Naive thymus-derived CD4-positive, alpha-beta T cell (primary cell): ENCODE measurements at regions not wholly inside any gene's neighbourhood (a gene's known extent, or its start where the extent isn't known, plus 50 kb on each side); places are given as distances from the start of the nearest gene placed in this dataset.

ENCODE experiments used
- ATAC-seq: fragments of 150-1000 bp; cut with Tn5 transposase; 2 replicates; pipeline ENCODE4 v1.10.0; 2021; ENCODE audit warnings: mild to moderate bottlenecking, moderate library complexity
- CTCF ChIA-PET: fragments of 350-600 bp; sonication (Branson Sonifier 250); formaldehyde crosslinking; loops from one replicate; lab custom pipeline; 2021; ENCODE audit warnings: antibody characterized with exemption; lab: Charles Lee
- POLR2A ChIA-PET: fragments of 350-600 bp; sonication (Branson Sonifier 250); formaldehyde crosslinking; loops from one replicate; lab custom pipeline; 2021; ENCODE audit warnings: antibody characterized with exemption, inconsistent platforms; lab: Charles Lee
- DNase-seq, 9 donors: peaks; one replicate each; pipeline versions ENCODE4 v3.0.0 to v3.0.0-alpha.2; 2020 to 2022; ENCODE audit warnings: mixed read lengths in 1 of 9
- H3K27ac ChIP-seq: one replicate; pipeline ENCODE4 v1.7.0; 2013; ENCODE audit warnings: mild to moderate bottlenecking, low read depth, low read length, moderate library complexity
- H3K27me3 ChIP-seq, 2 donors: one replicate each; pipeline ENCODE4 v1.7.0; 2013; ENCODE audit warnings: low read length in 2 of 2, mild to moderate bottlenecking in 2 of 2, moderate library complexity in 2 of 2; ENCODE audit not compliant: control insufficient read depth in 2 of 2, insufficient read depth in 2 of 2
- H3K36me3 ChIP-seq, 3 experiments: 1 replicate in 2 of 3; 2 replicates in 1 of 3; pipeline ENCODE4 v1.7.0; 2013; ENCODE audit warnings: low read length in 3 of 3, mild to moderate bottlenecking in 3 of 3, moderate library complexity in 1 of 3; ENCODE audit not compliant: insufficient read depth in 3 of 3, control insufficient read depth in 2 of 3
- H3K4me1 ChIP-seq, 2 donors: one replicate each; pipeline ENCODE4 v1.7.0; 2013; ENCODE audit warnings: low read length in 2 of 2, mild to moderate bottlenecking in 2 of 2, moderate library complexity in 1 of 2; ENCODE audit not compliant: control insufficient read depth in 2 of 2, insufficient read depth in 2 of 2
- H3K4me3 ChIP-seq: 2 replicates; pipeline ENCODE4 v1.7.0; 2013; ENCODE audit warnings: mild to moderate bottlenecking, low read length
- H3K9me3 ChIP-seq, 3 experiments: 1 replicate in 2 of 3; 2 replicates in 1 of 3; pipeline ENCODE4 v1.7.0; 2013; ENCODE audit warnings: low read length in 3 of 3; ENCODE audit not compliant: control insufficient read depth in 2 of 3
- H3K27ac Mint-ChIP-seq, 9 donors: one replicate each; pipeline ENCODE4 v1.8.0; 2020 to 2022; ENCODE audit warnings: mixed read lengths in 9 of 9, mild to moderate bottlenecking in 8 of 9, moderate library complexity in 5 of 9, inconsistent platforms in 2 of 9
- H3K27me3 Mint-ChIP-seq, 5 donors: one replicate each; pipeline ENCODE4 v1.8.0; 2021 to 2022; ENCODE audit warnings: mixed read lengths in 5 of 5, mild to moderate bottlenecking in 1 of 5
- H3K36me3 Mint-ChIP-seq, 5 donors: one replicate each; pipeline ENCODE4 v1.8.0; 2020 to 2022; ENCODE audit warnings: mixed read lengths in 5 of 5, mild to moderate bottlenecking in 3 of 5, inconsistent platforms in 1 of 5
- H3K4me1 Mint-ChIP-seq, 7 donors: one replicate each; pipeline ENCODE4 v1.8.0; 2020 to 2022; ENCODE audit warnings: mixed read lengths in 7 of 7, mild to moderate bottlenecking in 3 of 7, inconsistent platforms in 1 of 7
- H3K4me3 Mint-ChIP-seq, 10 donors: one replicate each; pipeline ENCODE4 v1.8.0; 2020 to 2022; ENCODE audit warnings: mild to moderate bottlenecking in 10 of 10, mixed read lengths in 10 of 10, moderate library complexity in 6 of 10, inconsistent platforms in 2 of 10
- H3K9me3 Mint-ChIP-seq, 11 donors: one replicate each; pipeline ENCODE4 v1.8.0; 2020 to 2022; ENCODE audit warnings: mixed read lengths in 11 of 11, mild to moderate bottlenecking in 4 of 11, inconsistent platforms in 1 of 11, moderate library complexity in 1 of 11
- intact Hi-C, 2 donors: fragments of 100-400 bp; cut with micrococcal nuclease; formaldehyde crosslinking; loops; one replicate each; pipeline ENCODE4 v1.15.1; 2023

DNA sequence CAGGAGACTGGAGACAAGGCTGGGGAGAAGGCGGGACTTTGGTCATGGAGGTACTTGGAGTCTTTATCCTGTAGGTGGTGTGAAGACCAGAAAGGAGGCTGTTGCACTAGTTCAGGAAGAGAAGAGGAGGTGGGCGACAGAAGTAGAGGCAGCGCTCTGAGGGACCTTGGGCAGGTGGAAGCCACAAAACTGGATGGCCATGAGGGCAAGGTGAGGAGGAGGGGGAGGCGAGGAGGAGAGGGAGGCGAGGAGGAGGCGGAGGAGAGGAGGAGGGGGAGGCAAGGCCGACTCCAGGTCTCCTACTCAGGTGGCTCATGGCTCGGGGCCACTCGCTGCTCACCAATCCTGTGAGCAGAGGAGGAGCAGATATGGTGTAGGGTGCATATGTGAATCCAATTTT is 125.6 kb downstream of the RPLP1 start:
- Histone ChIP-seq H3K4me1 (peaks cover 7 to 9% of the 10 kb centered on the region in 2 donors), H3K9me3 (no peaks in the 10 kb centered on the region), H3K27ac (no peak overlapping the region), H3K36me3 (no peaks in the 10 kb centered on the region), H3K4me3 (no peak overlapping the region), H3K27me3 (no peaks in the 10 kb centered on the region)
- DNase-seq (no peak), ATAC-seq (no peak)
- intact Hi-C loops: loop anchor here (5.0 kb wide), 2 partner anchors 101 to 134 kb away; no protein-coding TSS in a partner anchor
- CTCF ChIA-PET: no interaction called here
- Mint-ChIP-seq H3K27ac (peak overlapping the region in 2 of 9 donors; percentile 13 to 49), H3K27me3 (peaks cover 0 to 5% (median 0%) of the 10 kb centered on the region in 5 donors), H3K4me3 (no peak overlapping the region), H3K9me3 (no peaks in the 10 kb centered on the region), H3K36me3 (no peaks in the 10 kb centered on the region), H3K4me1 (peaks cover 14 to 46% (median 30%) of the 10 kb centered on the region in 7 donors)
- POLR2A ChIA-PET: no interaction called here

DNA sequence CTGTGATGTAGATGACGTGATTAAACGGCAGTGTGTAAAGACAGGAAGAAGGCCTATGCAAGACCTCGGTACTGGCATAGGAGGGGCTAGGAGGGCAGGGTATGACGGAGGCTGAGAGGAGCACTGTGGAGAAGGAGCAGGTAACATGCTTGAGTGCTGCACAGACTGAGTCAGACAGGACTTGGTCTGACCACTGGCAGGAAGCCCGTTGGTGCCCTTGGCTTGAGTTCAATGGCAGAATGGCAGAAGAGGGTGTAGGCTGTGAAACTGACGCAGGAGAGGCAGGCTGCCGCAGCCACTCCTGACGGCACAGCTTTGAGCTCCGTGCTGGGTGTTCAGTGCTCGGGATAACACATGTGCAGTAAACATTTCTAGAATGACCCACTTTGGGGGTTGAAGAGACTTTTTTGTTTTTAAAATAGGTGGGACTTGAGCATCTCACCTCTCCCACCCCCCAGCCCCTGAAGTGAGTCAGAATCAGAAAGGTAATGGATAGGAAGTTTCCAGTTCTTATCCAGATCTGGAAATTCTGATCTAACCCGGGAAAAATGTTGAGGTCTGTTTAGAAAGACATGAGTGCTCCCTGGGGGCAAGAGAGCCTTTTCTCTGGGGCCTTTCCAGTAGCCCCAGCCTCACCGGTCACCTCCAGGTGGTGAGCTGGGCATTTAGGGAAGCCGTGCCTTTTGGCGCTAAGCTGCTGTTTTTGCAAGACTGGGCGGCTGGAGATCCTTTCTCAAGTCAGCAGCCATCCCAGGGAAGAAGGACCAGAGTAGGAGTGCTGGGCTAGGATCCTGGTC is 126.4 kb downstream of the RPLP1 start:
- ChIA-PET CTCF (interaction anchor here (0.6 kb wide), 1 partner anchor 251 kb away, joined by 3 read pairs; no protein-coding TSS in a partner anchor), POLR2A (no interaction called here)
- H3K4me1 Mint-ChIP-seq: peaks cover 16 to 46% (median 24%) of the 10 kb centered on the region in 7 donors
- no peaks in the 10 kb centered on the region for H3K36me3 ChIP-seq
- no peaks in the 10 kb centered on the region for H3K9me3 ChIP-seq
- H3K4me3 ChIP-seq: no peak overlapping the region
- no peaks in the 10 kb centered on the region for H3K9me3 Mint-ChIP-seq
- H3K27ac ChIP-seq: no peak overlapping the region
- H3K36me3 Mint-ChIP-seq: no peaks in the 10 kb centered on the region
- intact Hi-C loops: loop anchor here (5.0 kb wide), 2 partner anchors 102 to 133 kb away; no protein-coding TSS in a partner anchor
- H3K4me3 Mint-ChIP-seq: no peak overlapping the region
- peaks cover 0 to 5% (median 0%) of the 10 kb centered on the region in 5 donors for H3K27me3 Mint-ChIP-seq
- DNase-seq (no peak), ATAC-seq (peak; percentile 42)
- peaks cover 7 to 9% of the 10 kb centered on the region in 2 donors for H3K4me1 ChIP-seq
- peak overlapping the region in 2 of 9 donors; percentile 13 to 49 for H3K27ac Mint-ChIP-seq
- H3K27me3 ChIP-seq: no peaks in the 10 kb centered on the region

DNA sequence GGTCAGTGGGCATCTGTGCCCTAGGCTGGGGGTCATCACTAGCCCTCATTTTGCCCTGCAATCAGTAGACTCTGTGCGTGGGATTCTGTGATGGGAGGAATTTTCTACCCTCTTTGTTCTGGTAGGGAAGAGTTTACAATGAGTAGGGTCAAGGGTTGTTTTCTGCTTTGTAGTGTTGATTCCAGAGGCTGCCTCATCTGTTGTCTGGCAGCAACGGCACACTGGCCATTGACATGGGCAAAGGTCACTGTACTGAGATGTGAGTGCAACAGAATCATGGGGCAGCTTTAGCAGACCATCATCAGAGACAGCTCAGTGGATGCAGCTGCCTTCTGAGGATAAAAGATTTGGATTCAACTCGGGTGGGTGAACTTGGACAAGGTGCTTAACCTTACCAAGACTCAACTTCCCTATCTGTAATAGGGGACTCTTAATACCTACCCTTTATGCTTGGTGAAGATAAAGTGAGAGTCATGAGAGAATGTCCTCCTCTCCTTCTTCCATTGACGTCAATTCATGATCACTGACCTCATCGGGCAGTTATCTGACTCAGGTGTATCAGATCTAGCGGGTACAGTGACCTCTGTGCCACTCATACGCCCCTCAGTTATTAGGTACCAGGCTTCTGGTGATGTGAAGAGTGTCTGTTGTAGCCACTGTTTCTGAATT is 127.5 kb downstream of the RPLP1 start:
- ChIA-PET CTCF (interaction anchor here (0.6 kb wide), 1 partner anchor 250 kb away, joined by 3 read pairs; no protein-coding TSS in a partner anchor), POLR2A (no interaction called here)
- Mint-ChIP-seq H3K27me3 (peaks cover 0 to 5% (median 0%) of the 10 kb centered on the region in 5 donors), H3K4me3 (no peak overlapping the region), H3K36me3 (no peaks in the 10 kb centered on the region), H3K27ac (no peak overlapping the region), H3K4me1 (peaks cover 9 to 38% (median 16%) of the 10 kb centered on the region in 7 donors), H3K9me3 (no peaks in the 10 kb centered on the region)
- Histone ChIP-seq H3K4me3 (no peak overlapping the region), H3K36me3 (no peaks in the 10 kb centered on the region), H3K4me1 (peaks cover 7 to 9% of the 10 kb centered on the region in 2 donors), H3K27ac (no peak overlapping the region), H3K9me3 (no peaks in the 10 kb centered on the region), H3K27me3 (no peaks in the 10 kb centered on the region)
- ATAC-seq (no peak), DNase-seq (no peak)
- intact Hi-C loops: loop anchor here (5.0 kb wide), 2 partner anchors 103 to 132 kb away; no protein-coding TSS in a partner anchor

DNA sequence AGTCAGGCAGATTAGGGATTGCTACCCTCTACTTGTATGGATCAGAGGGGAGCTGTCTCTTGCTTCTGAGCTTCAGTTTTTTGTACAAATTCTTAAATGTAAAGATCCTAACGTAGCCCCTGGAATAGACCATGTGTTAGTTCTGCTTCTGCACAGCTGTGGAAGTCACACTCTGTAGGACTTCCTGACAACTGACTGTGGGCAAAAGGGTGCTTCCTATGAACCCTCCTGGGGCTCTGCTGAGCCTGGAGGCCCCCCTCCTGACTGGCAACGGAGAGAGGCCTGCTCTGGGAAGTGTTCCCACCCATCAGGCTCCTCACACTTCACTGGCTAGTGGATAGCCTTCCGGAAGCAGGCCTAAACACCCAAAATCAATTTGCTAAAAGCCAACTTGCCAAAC is 131.0 kb downstream of the RPLP1 start:
- Mint-ChIP-seq H3K36me3 (peaks cover 0 to 4% (median 0%) of the 10 kb centered on the region in 5 donors), H3K27me3 (peaks cover 0 to 2% (median 0%) of the 10 kb centered on the region in 5 donors), H3K27ac (no peak overlapping the region), H3K4me1 (peaks cover 0 to 20% (median 3%) of the 10 kb centered on the region in 7 donors), H3K9me3 (peaks cover 0 to 2% (median 0%) of the 10 kb centered on the region in 11 donors), H3K4me3 (no peak overlapping the region)
- ChIA-PET CTCF (no interaction called here), POLR2A (no interaction called here)
- intact Hi-C loops: no loop called here
- Histone ChIP-seq H3K9me3 (no peaks in the 10 kb centered on the region), H3K4me3 (no peak overlapping the region), H3K36me3 (no peaks in the 10 kb centered on the region), H3K4me1 (no peaks in the 10 kb centered on the region), H3K27me3 (no peaks in the 10 kb centered on the region), H3K27ac (no peak overlapping the region)
- no peak for DNase-seq
- ATAC-seq: peak; percentile 31

DNA sequence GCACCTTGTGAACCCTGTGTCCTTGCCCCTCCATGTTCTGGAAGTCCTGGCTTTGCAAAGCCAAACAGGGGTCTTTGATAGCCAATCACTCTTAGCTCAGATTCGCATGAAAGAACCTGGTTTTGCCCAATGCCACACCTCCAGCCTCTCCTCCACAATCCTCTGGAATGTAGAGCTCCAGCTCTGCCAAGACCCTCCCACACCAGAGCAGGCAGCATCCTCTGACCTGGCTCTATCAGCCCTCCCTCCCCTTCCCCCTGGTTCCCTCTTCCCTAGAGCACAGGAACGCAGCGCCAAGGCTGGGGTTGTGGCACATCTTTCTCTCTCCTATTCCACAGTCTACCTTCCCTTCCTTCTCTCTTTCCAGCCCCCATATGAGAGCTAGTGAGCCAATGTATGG is 133.3 kb downstream of the RPLP1 start:
- DNase-seq (no peak), ATAC-seq (no peak)
- peaks cover 0 to 25% (median 2%) of the 10 kb centered on the region in 7 donors for H3K4me1 Mint-ChIP-seq
- no peak overlapping the region for H3K4me3 Mint-ChIP-seq
- Histone ChIP-seq H3K27ac (no peak overlapping the region), H3K9me3 (no peaks in the 10 kb centered on the region), H3K4me3 (no peak overlapping the region), H3K27me3 (no peaks in the 10 kb centered on the region), H3K4me1 (no peaks in the 10 kb centered on the region), H3K36me3 (no peaks in the 10 kb centered on the region)
- intact Hi-C loops: no loop called here
- POLR2A ChIA-PET: no interaction called here
- no peak overlapping the region for H3K27ac Mint-ChIP-seq
- CTCF ChIA-PET: no interaction called here
- H3K27me3 Mint-ChIP-seq: no peaks in the 10 kb centered on the region
- peaks cover 0 to 3% (median 0%) of the 10 kb centered on the region in 11 donors for H3K9me3 Mint-ChIP-seq
- H3K36me3 Mint-ChIP-seq: peaks cover 0 to 6% (median 0%) of the 10 kb centered on the region in 5 donors

DNA sequence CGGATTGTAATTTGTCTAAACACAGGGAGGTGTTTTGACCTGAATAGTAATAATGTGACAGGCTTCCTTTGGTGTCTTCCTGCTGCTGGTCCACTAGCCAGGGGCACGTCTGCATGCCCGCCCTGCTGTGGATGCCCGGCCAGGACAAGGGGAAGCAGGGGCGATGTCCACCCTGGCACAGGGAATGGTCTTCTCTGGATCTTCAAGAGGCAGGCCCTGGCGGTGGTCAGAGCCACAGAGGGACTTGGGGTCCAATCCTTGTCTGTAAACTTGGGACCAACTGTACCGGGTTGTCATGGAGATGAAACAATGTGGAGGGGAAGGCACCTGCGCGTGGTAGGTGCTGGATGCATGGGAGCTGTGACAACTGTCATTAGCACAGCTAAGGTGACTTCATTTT is 134.1 kb downstream of the RPLP1 start:
- H3K36me3 Mint-ChIP-seq: peaks cover 0 to 6% (median 0%) of the 10 kb centered on the region in 5 donors
- no peak for DNase-seq
- intact Hi-C loops: no loop called here

More for the DNA sequence above, 134.1 kb downstream of the RPLP1 start:
- H3K27ac Mint-ChIP-seq: no peak overlapping the region
- H3K9me3 Mint-ChIP-seq: peaks cover 0 to 3% (median 0%) of the 10 kb centered on the region in 11 donors
- Histone ChIP-seq H3K36me3 (no peaks in the 10 kb centered on the region), H3K4me1 (no peaks in the 10 kb centered on the region), H3K4me3 (no peak overlapping the region), H3K9me3 (no peaks in the 10 kb centered on the region), H3K27me3 (no peaks in the 10 kb centered on the region), H3K27ac (no peak overlapping the region)
- ChIA-PET CTCF (no interaction called here), POLR2A (no interaction called here)
- H3K4me3 Mint-ChIP-seq: no peak overlapping the region
- ATAC-seq: no peak
- peaks cover 0 to 25% (median 2%) of the 10 kb centered on the region in 7 donors for H3K4me1 Mint-ChIP-seq
- H3K27me3 Mint-ChIP-seq: no peaks in the 10 kb centered on the region
